ENCODE measurements at regions not wholly inside any gene's neighbourhood (a gene's known extent, or its start where the extent isn't known, plus 50 kb on each side); places are given as distances from the start of the nearest gene placed in this dataset.

DNA sequence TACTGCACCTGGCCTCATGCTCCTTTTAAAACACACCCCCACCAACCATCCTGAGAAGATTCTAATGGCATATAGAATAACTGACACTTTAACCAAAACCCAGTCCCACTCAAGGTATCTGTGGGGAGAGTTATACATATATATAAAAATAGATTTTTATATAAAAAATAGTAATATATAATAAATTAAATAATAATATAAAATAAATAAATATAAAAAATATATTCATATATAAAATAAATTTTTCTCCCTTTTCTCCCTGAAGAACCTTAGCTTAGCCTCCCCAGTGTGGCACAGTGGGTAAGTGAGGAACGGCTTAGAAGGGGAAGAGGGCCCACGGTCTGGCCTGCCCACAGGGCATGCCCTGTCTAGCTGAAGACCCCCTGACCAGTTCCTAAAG is 51.1 kb upstream of the SSBP2 start:
- peaks cover 2% of the 10 kb centered on the region for H3K36me3 Mint-ChIP-seq
- peaks cover 4% of the 10 kb centered on the region for H3K27me3 Mint-ChIP-seq
- peaks cover 12% of the 10 kb centered on the region for H3K9me3 Mint-ChIP-seq
- no peak overlapping the region for H3K27ac Mint-ChIP-seq
- no peak overlapping the region for H3K4me3 Mint-ChIP-seq
- no peak for DNase-seq (ENCODE audit: low spot score in 2 of 2)
- ATAC-seq (ENCODE audit: low read depth): no peak
- peaks cover 5% of the 10 kb centered on the region for H3K4me1 Mint-ChIP-seq

- H3K4me3 Mint-ChIP-seq: no peak overlapping the region
- no peak overlapping the region for H3K27ac Mint-ChIP-seq
- H3K9me3 Mint-ChIP-seq: peaks cover 1% of the 10 kb centered on the region
- H3K4me1 Mint-ChIP-seq: peaks cover 5% of the 10 kb centered on the region
- ATAC-seq (ENCODE audit: low read depth): no peak
- peaks cover 3% of the 10 kb centered on the region for H3K27me3 Mint-ChIP-seq
- H3K36me3 Mint-ChIP-seq: no peaks in the 10 kb centered on the region
- no peak for DNase-seq (ENCODE audit: low spot score in 2 of 2)
Measured at GRCh38 chr5:81800797-81801196, 49.9 kb upstream of the SSBP2 start.
